Thyroid gland (tissue), 4 donors: ENCODE measurements at regions not wholly inside any gene's neighbourhood (a gene's known extent, or its start where the extent isn't known, plus 50 kb on each side); places are given as distances from the start of the nearest gene placed in this dataset.

Experiments used
- DNase-seq, 2 donors: peaks; one replicate each; pipeline ENCODE4 v3.0.0-alpha.2; 2019
- H3K27ac ChIP-seq, 3 donors: fragments of 200-600 bp; sonication (generic); 1 replicate in 2 of 3; 2 replicates in 1 of 3; pipeline ENCODE4 v1.5.1; 2016 to 2019; ENCODE audit warnings: mild to moderate bottlenecking in 1 of 3, moderate library complexity in 1 of 3
- H3K27me3 ChIP-seq: fragments of 200-600 bp; sonication (generic); one replicate; pipeline ENCODE4 v1.5.1; 2019
- H3K36me3 ChIP-seq, 2 donors: fragments of 200-600 bp; sonication (generic); one replicate each; pipeline ENCODE4 v1.5.1; 2016 to 2019
- H3K4me1 ChIP-seq, 2 donors: fragments of 200-600 bp; sonication (generic); one replicate each; pipeline ENCODE4 v1.5.1; 2017 to 2019
- H3K4me3 ChIP-seq, 3 donors: fragments of 200-600 bp; sonication (generic); replicated peaks in 1 of 3; 1 replicate in 2 of 3; 2 replicates in 1 of 3; pipeline ENCODE4 v1.5.1; 2016; ENCODE audit warnings: mild to moderate bottlenecking in 1 of 3
- H3K9me3 ChIP-seq: fragments of 200-600 bp; sonication (generic); one replicate; pipeline ENCODE4 v1.5.1; 2017
- CTCF ChIP-seq, 6 experiments: fragments of 200-600 bp in 3 of 6; fragments of 450-650 bp in 3 of 6; sonication (generic) in 3 of 6; IDR thresholded peaks; one replicate each; pipeline ENCODE4 v1.5.1; 2016 to 2019; ENCODE audit warnings: antibody characterized with exemption in 6 of 6, mild to moderate bottlenecking in 2 of 6, inconsistent platforms in 1 of 6, moderate library complexity in 1 of 6
- POLR2A ChIP-seq, 2 donors: fragments of 450-650 bp; IDR thresholded peaks; one replicate each; pipeline ENCODE4 v1.6.1; 2017; ENCODE audit warnings: antibody characterized with exemption in 2 of 2, mild to moderate bottlenecking in 2 of 2, moderate library complexity in 1 of 2
- WGBS, 2 donors: methylation state at CpG; one replicate each; pipeline ENCODE4 v1.1.5; 2017; 5-methylcytosine and 5-hydroxymethylcytosine counted together
- intact Hi-C: fragments of 100-400 bp; cut with DNase I; formaldehyde crosslinking; loops from one replicate; pipeline ENCODE4 v1.15.1; 2023

- no peaks in the 10 kb centered on the region for H3K36me3 ChIP-seq
- H3K4me3 ChIP-seq = no peak overlapping the region
- no peaks in the 10 kb centered on the region for H3K27me3 ChIP-seq
- no peak for TF ChIP-seq POLR2A (IDR thresholded peaks at IDR 0.05)
- no peaks in the 10 kb centered on the region for H3K9me3 ChIP-seq
- H3K4me1 ChIP-seq = no peaks in the 10 kb centered on the region
- no peak overlapping the region for H3K27ac ChIP-seq
- intact Hi-C loops = no loop called here
- no peak for DNase-seq
- WGBS, 2 donors = 38 to 43% methylated on average over 1 of the region's 1 CpG
Measured at GRCh38 chr12:40560848-40561247, 131.4 kb upstream of the CNTN1 start.

- WGBS, 2 donors = 79 to 83% methylated on average over 4 of the region's 4 CpGs
- H3K9me3 ChIP-seq = no peaks in the 10 kb centered on the region
Measured at GRCh38 chr12:40561395-40561966, 130.8 kb upstream of the CNTN1 start.

GRCh38 chr12:40565029-40565633 is 127.1 kb upstream of the CNTN1 start:
- Histone ChIP-seq H3K9me3 (no peaks in the 10 kb centered on the region), H3K4me1 (no peaks in the 10 kb centered on the region), H3K27me3 (no peaks in the 10 kb centered on the region), H3K27ac (no peak overlapping the region), H3K36me3 (no peaks in the 10 kb centered on the region), H3K4me3 (no peak overlapping the region)
- intact Hi-C loops = no loop called here
- WGBS, 2 donors = 84 to 89% methylated on average over 5 of the region's 5 CpGs
- TF ChIP-seq POLR2A (IDR thresholded peaks at IDR 0.05) (no peak), CTCF (IDR thresholded peaks at IDR 0.05) (no peak)
- DNase-seq = no peak

More at GRCh38 chr12:40561395-40561966, 130.8 kb upstream of the CNTN1 start:
- Histone ChIP-seq H3K4me3 (no peak overlapping the region), H3K27ac (no peak overlapping the region), H3K27me3 (no peaks in the 10 kb centered on the region), H3K4me1 (no peaks in the 10 kb centered on the region), H3K36me3 (no peaks in the 10 kb centered on the region)
- DNase-seq = no peak
- intact Hi-C loops = no loop called here
- no peak for TF ChIP-seq CTCF (IDR thresholded peaks at IDR 0.05)
- no peak for TF ChIP-seq POLR2A (IDR thresholded peaks at IDR 0.05)

- Histone ChIP-seq H3K27me3 (no peaks in the 10 kb centered on the region), H3K4me1 (no peaks in the 10 kb centered on the region), H3K27ac (no peak overlapping the region), H3K9me3 (no peaks in the 10 kb centered on the region), H3K36me3 (no peaks in the 10 kb centered on the region), H3K4me3 (no peak overlapping the region)
- DNase-seq = no peak
- intact Hi-C loops = no loop called here
- WGBS, 2 donors = 76 to 83% methylated on average over 1 of the region's 1 CpG
- TF ChIP-seq POLR2A (IDR thresholded peaks at IDR 0.05) (no peak), CTCF (IDR thresholded peaks at IDR 0.05) (no peak)
Measured at GRCh38 chr12:40566271-40566670, 126.0 kb upstream of the CNTN1 start.

- H3K27ac ChIP-seq = no peak overlapping the region
- H3K36me3 ChIP-seq = no peaks in the 10 kb centered on the region
- WGBS, 2 donors = 76 to 81% methylated on average over 1 of the region's 1 CpG
- H3K4me1 ChIP-seq = no peaks in the 10 kb centered on the region
- no peak overlapping the region for H3K4me3 ChIP-seq
- intact Hi-C loops = no loop called here
- no peaks in the 10 kb centered on the region for H3K9me3 ChIP-seq
- TF ChIP-seq CTCF (IDR thresholded peaks at IDR 0.05) (no peak), POLR2A (IDR thresholded peaks at IDR 0.05) (no peak)
- DNase-seq = no peak
- no peaks in the 10 kb centered on the region for H3K27me3 ChIP-seq
Measured at GRCh38 chr12:40569626-40570179, 122.5 kb upstream of the CNTN1 start.
